SK-N-SH (cell line): ENCODE measurements at regions not wholly inside any gene's neighbourhood (a gene's known extent, or its start where the extent isn't known, plus 50 kb on each side); places are given as distances from the start of the nearest gene placed in this dataset.

Experiments
- CTCF ChIA-PET: fragments of 300-600, 350-600 bp; formaldehyde crosslinking; extraction: SDS; loops from one replicate; lab custom pipeline; 2021; lab: Yijun Ruan, JAX
- POLR2A ChIA-PET: fragments of 350-600 bp; sonication (Branson Sonifier 250); formaldehyde crosslinking; extraction: SDS; loops from one replicate; lab custom pipeline; 2020; ENCODE audit warnings: antibody characterized with exemption, inconsistent platforms; lab: Yijun Ruan, JAX
- DNase-seq: peaks from one replicate; pipeline ENCODE4 v3.0.0; 2012
- H2AFZ ChIP-seq: fragments of 200-600 bp; sonication (generic); 2 replicates; pipeline ENCODE4 v1.8.1; 2016; ENCODE audit warnings: antibody characterized with exemption, mild to moderate bottlenecking, low read depth
- H3F3A ChIP-seq: fragments of 200-600 bp; sonication (generic); replicated peaks from 2 replicates; pipeline ENCODE3; 2016; ENCODE audit warnings: antibody characterized with exemption, mild to moderate bottlenecking; ENCODE audit not compliant: insufficient read depth
- H3K27ac ChIP-seq, 2 experiments: fragments of 200-500 bp in 1 of 2; fragments of 200-600 bp in 1 of 2; sonication (Bioruptor generic) in 1 of 2; sonication (generic), shearing (Covaris generic) in 1 of 2; 2 replicates each; pipeline versions ENCODE4 v1.5.1 to v1.6.1; 2014 to 2016; ENCODE audit warnings: low read depth in 2 of 2, inconsistent platforms in 1 of 2, low read length in 1 of 2, mild to moderate bottlenecking in 1 of 2, mixed read lengths in 1 of 2
- H3K27me3 ChIP-seq: fragments of 200-600 bp; sonication (generic), shearing (Covaris generic); 2 replicates; pipeline ENCODE4 v1.6.1; 2016; ENCODE audit warnings: mixed run types; ENCODE audit not compliant: insufficient read depth
- H3K36me3 ChIP-seq, 2 experiments: fragments of 200-500 bp in 1 of 2; fragments of 200-600 bp in 1 of 2; sonication (Bioruptor generic) in 1 of 2; sonication (generic) in 1 of 2; replicated peaks in 1 of 2; 2 replicates each; pipeline versions ENCODE3 to v1.5.1; 2014 to 2016; ENCODE audit warnings: low read length in 1 of 2, mild to moderate bottlenecking in 1 of 2; ENCODE audit not compliant: insufficient read depth in 2 of 2, control insufficient read depth in 1 of 2
- H3K4me1 ChIP-seq, 2 experiments: fragments of 200-500 bp in 1 of 2; fragments of 200-600 bp in 1 of 2; sonication (Bioruptor generic) in 1 of 2; sonication (generic), shearing (Covaris generic) in 1 of 2; 2 replicates each; pipeline versions ENCODE4 v1.5.1 to v1.6.1; 2014 to 2016; ENCODE audit warnings: low read depth in 1 of 2, low read length in 1 of 2, mixed run types in 1 of 2; ENCODE audit not compliant: insufficient read depth in 2 of 2, control insufficient read depth in 1 of 2
- H3K4me2 ChIP-seq: fragments of 200-600 bp; sonication (generic), shearing (Covaris generic); 2 replicates; pipeline ENCODE4 v1.6.1; 2017; ENCODE audit warnings: mixed run types
- H3K4me3 ChIP-seq, 2 experiments: fragments of 200-500 bp in 1 of 2; fragments of 200-600 bp in 1 of 2; sonication (Bioruptor generic) in 1 of 2; sonication (generic), shearing (Covaris generic) in 1 of 2; 2 replicates each; pipeline versions ENCODE4 v1.5.1 to v1.8.1; 2014 to 2016; ENCODE audit warnings: low read depth in 2 of 2, inconsistent platforms in 1 of 2, low read length in 1 of 2, mild to moderate bottlenecking in 1 of 2, mixed read lengths in 1 of 2, moderate library complexity in 1 of 2
- H3K79me2 ChIP-seq: fragments of 200-600 bp; sonication (generic); 2 replicates; pipeline ENCODE4 v1.8.1; 2017; ENCODE audit warnings: mild to moderate bottlenecking; ENCODE audit not compliant: insufficient read depth
- H3K9ac ChIP-seq: fragments of 200-600 bp; sonication (generic); 2 replicates; pipeline ENCODE4 v1.6.1; 2017; ENCODE audit warnings: mixed run types
- H3K9me2 ChIP-seq: fragments of 200-600 bp; sonication (generic); 2 replicates; pipeline ENCODE4 v1.6.1; 2017; ENCODE audit warnings: mixed run types
- H3K9me3 ChIP-seq: fragments of 200-600 bp; sonication (generic); 2 replicates; pipeline ENCODE4 v1.6.1; 2017; ENCODE audit warnings: mixed run types, mild to moderate bottlenecking, moderate library complexity
- H4K20me1 ChIP-seq: fragments of 200-600 bp; sonication (generic); 2 replicates; pipeline ENCODE4 v1.6.1; 2017; ENCODE audit warnings: mild to moderate bottlenecking, mixed run types; ENCODE audit not compliant: insufficient read depth
- CTCF ChIP-seq: fragments of 200-600 bp; sonication (generic); IDR thresholded peaks from 2 replicates; pipeline ENCODE4 v1.6.1; 2017; ENCODE audit warnings: antibody characterized with exemption, mild to moderate bottlenecking, moderate library complexity
- EP300 ChIP-seq, 2 experiments: IDR thresholded peaks; 2 replicates each; pipeline versions ENCODE4 v1.4.0 to v1.6.1; 2012; ENCODE audit warnings: borderline replicate concordance in 1 of 2, low read depth in 1 of 2, low read length in 1 of 2
- EZH2phosphoT487 ChIP-seq: fragments of 200-600 bp; sonication (generic); IDR thresholded peaks from 2 replicates; pipeline ENCODE4 v1.6.1; 2017; ENCODE audit warnings: low read depth, mixed run types, mild to moderate bottlenecking, antibody characterized with exemption, moderate library complexity, borderline replicate concordance
- FOXJ3 ChIP-seq: sonication (generic); formaldehyde crosslinking; IDR thresholded peaks from 2 replicates; pipeline ENCODE4 v1.5.1; 2020; ENCODE audit warnings: mild to moderate bottlenecking, missing genetic modification reagents
- FOXM1 ChIP-seq: IDR thresholded peaks from 2 replicates; pipeline ENCODE4 v1.4.0; 2012; ENCODE audit warnings: low read depth, mild to moderate bottlenecking
- GABPA ChIP-seq: IDR thresholded peaks from 2 replicates; pipeline ENCODE4 v1.4.0; 2012; ENCODE audit warnings: low read depth, mild to moderate bottlenecking
- GATA2 ChIP-seq: sonication (generic); formaldehyde crosslinking; IDR thresholded peaks from 2 replicates; pipeline ENCODE4 v1.5.0; 2020; ENCODE audit warnings: mild to moderate bottlenecking, missing genetic modification reagents
- JUND ChIP-seq: IDR thresholded peaks from 2 replicates; pipeline ENCODE4 v1.4.0; 2012
- MXI1 ChIP-seq: IDR thresholded peaks from 2 replicates; pipeline ENCODE4 v1.6.1; 2012; ENCODE audit warnings: mild to moderate bottlenecking, low read depth, low read length, improper control_type of control experiment
- NFIC ChIP-seq: IDR thresholded peaks from 2 replicates; pipeline ENCODE4 v1.4.0; 2012; ENCODE audit warnings: borderline replicate concordance
- RCOR1 ChIP-seq: fragments of 150-350 bp; IDR thresholded peaks from 2 replicates; pipeline ENCODE4 v1.6.1; 2017; ENCODE audit warnings: antibody characterized with exemption, low read length
- REST ChIP-seq: IDR thresholded peaks from 2 replicates; pipeline ENCODE4 v1.6.1; 2012; ENCODE audit warnings: mild to moderate bottlenecking, low read depth, low read length, moderate library complexity
- SMC3 ChIP-seq: IDR thresholded peaks from 2 replicates; pipeline ENCODE4 v1.6.1; 2012; ENCODE audit warnings: low read depth, low read length, improper control_type of control experiment
- USF2 ChIP-seq: fragments of 150-350 bp; IDR thresholded peaks from 2 replicates; pipeline ENCODE4 v1.6.1; 2017; ENCODE audit warnings: antibody characterized with exemption, low read length, low read depth, borderline replicate concordance
- ZBTB33 ChIP-seq: IDR thresholded peaks from 2 replicates; pipeline ENCODE4 v1.4.0; 2012; ENCODE audit warnings: low read depth, borderline replicate concordance
- WGBS: methylation state at CpG from one replicate; pipeline ENCODE4 v1.1.6; 2017; ENCODE audit warnings: low lambda C conversion rate; 5-methylcytosine and 5-hydroxymethylcytosine counted together

- 70% methylated on average over 19 of the region's 19 CpGs for WGBS
- no peaks in the 10 kb centered on the region for H3K36me3 ChIP-seq
- POLR2A ChIA-PET = no interaction called here
Measured at GRCh38 chr6:27599859-27600532, 127.1 kb upstream of the ZNF184 start.

More at GRCh38 chr6:27599859-27600532, 127.1 kb upstream of the ZNF184 start:
- Histone ChIP-seq H3K4me1 (no peaks in the 10 kb centered on the region), H3K79me2 (no peaks in the 10 kb centered on the region), H3K9me3 (no peaks in the 10 kb centered on the region), H2AFZ (no peak overlapping the region), H3K27me3 (peaks cover 61% of the 10 kb centered on the region), H4K20me1 (no peaks in the 10 kb centered on the region), H3K9me2 (no peaks in the 10 kb centered on the region), H3K4me3 (no peak overlapping the region), H3F3A (no peaks in the 10 kb centered on the region), H3K9ac (no peak overlapping the region), H3K4me2 (no peak overlapping the region), H3K27ac (no peak overlapping the region)
- CTCF ChIA-PET = interaction anchor here (1.2 kb wide), 1 partner anchor 82 kb away, joined by 4 read pairs; no protein-coding TSS in a partner anchor
- no peak for TF ChIP-seq SMC3
- TF ChIP-seq CTCF = no peak
- no peak for TF ChIP-seq MXI1
- no peak for TF ChIP-seq REST
- no peak for TF ChIP-seq RCOR1
- TF ChIP-seq JUND = no peak
- TF ChIP-seq FOXM1 = no peak
- TF ChIP-seq GATA2 (CRISPR knock-in tag) = no peak
- no peak for TF ChIP-seq NFIC
- TF ChIP-seq EP300 (IDR thresholded peaks at IDR 0.05; ENCODE audit: borderline replicate concordance in 1 of 2, low read depth in 1 of 2, low read length in 1 of 2) = no peak
- TF ChIP-seq USF2 = no peak
- no peak for TF ChIP-seq ZBTB33
- no peak for TF ChIP-seq EZH2phosphoT487
- no peak for TF ChIP-seq GABPA
- no peak for TF ChIP-seq FOXJ3
- no peak for DNase-seq
